ENCODE measurements at regions not wholly inside any gene's neighbourhood (a gene's known extent, or its start where the extent isn't known, plus 50 kb on each side); places are given as distances from the start of the nearest gene placed in this dataset.

GRCh38 chr5:14962604-14963003, 91.0 kb upstream of the ANKH start:
- H3K4me1 ChIP-seq = no peaks in the 10 kb centered on the region
- H3K27ac ChIP-seq = no peak overlapping the region
- no peak overlapping the region for H3K4me3 ChIP-seq
- DNase-seq = no peak
- H3K9me3 ChIP-seq = no peaks in the 10 kb centered on the region
- H3K27me3 ChIP-seq = no peaks in the 10 kb centered on the region
- H3K36me3 ChIP-seq = no peaks in the 10 kb centered on the region
- TF ChIP-seq CTCF (IDR thresholded peaks at IDR 0.05) (no peak), POLR2A (IDR thresholded peaks at IDR 0.05) (no peak)
- intact Hi-C loops (cut with DNase I; ENCODE audit: low total_unique reads) = no loop called here

GRCh38 chr5:14960120-14960462, 88.5 kb upstream of the ANKH start:
- Histone ChIP-seq H3K9me3 (no peaks in the 10 kb centered on the region), H3K4me1 (no peaks in the 10 kb centered on the region), H3K4me3 (no peak overlapping the region), H3K36me3 (no peaks in the 10 kb centered on the region), H3K27ac (no peak overlapping the region), H3K27me3 (no peaks in the 10 kb centered on the region)
- no peak for DNase-seq
- intact Hi-C loops (cut with DNase I; ENCODE audit: low total_unique reads) = no loop called here
- TF ChIP-seq CTCF (IDR thresholded peaks at IDR 0.05) (no peak), POLR2A (IDR thresholded peaks at IDR 0.05) (no peak)

- no peaks in the 10 kb centered on the region for H3K4me1 ChIP-seq
- H3K27ac ChIP-seq = no peak overlapping the region
- no peak for DNase-seq
- no peaks in the 10 kb centered on the region for H3K9me3 ChIP-seq
- intact Hi-C loops (cut with DNase I; ENCODE audit: low total_unique reads) = no loop called here
- TF ChIP-seq CTCF (IDR thresholded peaks at IDR 0.05) = no peak
- TF ChIP-seq POLR2A (IDR thresholded peaks at IDR 0.05) = no peak
- no peaks in the 10 kb centered on the region for H3K27me3 ChIP-seq
- no peaks in the 10 kb centered on the region for H3K36me3 ChIP-seq
- H3K4me3 ChIP-seq = no peak overlapping the region
Observed at GRCh38 chr5:14959399-14960119, 88.0 kb upstream of the ANKH start.

GRCh38 chr5:14958188-14958587, 86.6 kb upstream of the ANKH start:
- intact Hi-C loops (cut with DNase I; ENCODE audit: low total_unique reads) = no loop called here
- Histone ChIP-seq H3K27me3 (no peaks in the 10 kb centered on the region), H3K4me3 (no peak overlapping the region), H3K9me3 (no peaks in the 10 kb centered on the region), H3K4me1 (no peaks in the 10 kb centered on the region), H3K27ac (no peak overlapping the region), H3K36me3 (no peaks in the 10 kb centered on the region)
- DNase-seq = no peak
- TF ChIP-seq POLR2A (IDR thresholded peaks at IDR 0.05) (no peak), CTCF (IDR thresholded peaks at IDR 0.05) (no peak)

GRCh38 chr5:14956423-14957046, 85.0 kb upstream of the ANKH start:
- H3K4me1 ChIP-seq = no peaks in the 10 kb centered on the region
- DNase-seq = no peak

More at GRCh38 chr5:14956423-14957046, 85.0 kb upstream of the ANKH start:
- no peak for TF ChIP-seq POLR2A (IDR thresholded peaks at IDR 0.05)
- no peak overlapping the region for H3K4me3 ChIP-seq
- no peaks in the 10 kb centered on the region for H3K27me3 ChIP-seq
- H3K27ac ChIP-seq = no peak overlapping the region
- intact Hi-C loops (cut with DNase I; ENCODE audit: low total_unique reads) = no loop called here
- H3K9me3 ChIP-seq = no peaks in the 10 kb centered on the region
- no peaks in the 10 kb centered on the region for H3K36me3 ChIP-seq

All from uterus (tissue), 3 donors.